H9 (cell line): ENCODE measurements at regions not wholly inside any gene's neighbourhood (a gene's known extent, or its start where the extent isn't known, plus 50 kb on each side); places are given as distances from the start of the nearest gene placed in this dataset.

Experiments
- DNase-seq: peaks from one replicate; pipeline ENCODE4 v3.0.0-alpha.2; 2017
- H2AFZ ChIP-seq: one replicate; pipeline ENCODE4 v1.6.1; 2013; ENCODE audit warnings: mild to moderate bottlenecking, low read length, control low read depth, moderate library complexity
- H2AK5ac ChIP-seq: 2 replicates; pipeline ENCODE4 v1.6.1; 2013; ENCODE audit warnings: low read length, control low read depth, mixed read lengths; ENCODE audit not compliant: insufficient read length
- H2BK120ac ChIP-seq: one replicate; pipeline ENCODE4 v1.6.1; 2013; ENCODE audit warnings: low read depth, mild to moderate bottlenecking, low read length, control low read depth, inconsistent platforms; ENCODE audit not compliant: poor library complexity, severe bottlenecking
- H2BK12ac ChIP-seq: 2 replicates; pipeline ENCODE4 v1.6.1; 2013; ENCODE audit warnings: low read length, control low read depth, mixed read lengths, low read depth; ENCODE audit not compliant: insufficient read length
- H2BK15ac ChIP-seq: 2 replicates; pipeline ENCODE4 v1.6.1; 2013; ENCODE audit warnings: low read depth, low read length, control low read depth
- H2BK20ac ChIP-seq: one replicate; pipeline ENCODE4 v1.6.1; 2013; ENCODE audit warnings: low read depth, mild to moderate bottlenecking, low read length, control low read depth, inconsistent platforms; ENCODE audit not compliant: poor library complexity, severe bottlenecking
- H2BK5ac ChIP-seq: 2 replicates; pipeline ENCODE4 v1.6.1; 2013; ENCODE audit warnings: low read length, control low read depth, mixed read lengths; ENCODE audit not compliant: insufficient read length
- H3K14ac ChIP-seq: 2 replicates; pipeline ENCODE4 v1.6.1; 2013; ENCODE audit warnings: low read length, control low read depth; ENCODE audit not compliant: insufficient read depth
- H3K18ac ChIP-seq: 2 replicates; pipeline ENCODE4 v1.6.1; 2013; ENCODE audit warnings: low read depth, mild to moderate bottlenecking, mixed read lengths, low read length, control low read depth; ENCODE audit not compliant: insufficient read length
- H3K23ac ChIP-seq: 2 replicates; pipeline ENCODE4 v1.6.1; 2013; ENCODE audit warnings: low read length, control low read depth, mixed read lengths, low read depth; ENCODE audit not compliant: insufficient read length
- H3K23me2 ChIP-seq: 2 replicates; pipeline ENCODE4 v1.6.1; 2013; ENCODE audit warnings: low read depth, mild to moderate bottlenecking, mixed read lengths, low read length, control low read depth; ENCODE audit not compliant: insufficient read length, poor library complexity, severe bottlenecking
- H3K27ac ChIP-seq: 2 replicates; pipeline ENCODE4 v1.5.1; 2013; ENCODE audit warnings: low read length, control low read depth, mixed read lengths, low read depth; ENCODE audit not compliant: insufficient read length
- H3K27me3 ChIP-seq: 2 replicates; pipeline ENCODE4 v1.6.1; 2013; ENCODE audit warnings: low read length, control low read depth, inconsistent platforms; ENCODE audit not compliant: insufficient read depth
- H3K4ac ChIP-seq: 2 replicates; pipeline ENCODE4 v1.6.1; 2013; ENCODE audit warnings: low read depth, mild to moderate bottlenecking, control low read depth, inconsistent platforms, low read length, moderate library complexity
- H3K4me1 ChIP-seq: 2 replicates; pipeline ENCODE4 v1.6.1; 2013; ENCODE audit warnings: low read length, control low read depth, inconsistent platforms; ENCODE audit not compliant: insufficient read depth
- H3K4me2 ChIP-seq: 2 replicates; pipeline ENCODE4 v1.6.1; 2013; ENCODE audit warnings: low read length, control low read depth, mixed read lengths; ENCODE audit not compliant: insufficient read length, insufficient read depth
- H3K56ac ChIP-seq: 2 replicates; pipeline ENCODE4 v1.6.1; 2013; ENCODE audit warnings: low read depth, mild to moderate bottlenecking, mixed read lengths, low read length, control low read depth; ENCODE audit not compliant: insufficient read length
- H3K79me1 ChIP-seq: 2 replicates; pipeline ENCODE4 v1.6.1; 2013; ENCODE audit warnings: low read depth, mild to moderate bottlenecking, moderate library complexity, low read length, control low read depth, inconsistent platforms; ENCODE audit not compliant: insufficient read depth, poor library complexity, severe bottlenecking
- H3K79me2 ChIP-seq: 2 replicates; pipeline ENCODE4 v1.6.1; 2013; ENCODE audit warnings: low read length, control low read depth, inconsistent platforms; ENCODE audit not compliant: insufficient read depth
- H3K9ac ChIP-seq: 2 replicates; pipeline ENCODE4 v1.6.1; 2013; ENCODE audit warnings: low read length, control low read depth, mixed read lengths; ENCODE audit not compliant: insufficient read length; ENCODE audit errors: extremely low read depth
- H3K9me3 ChIP-seq: one replicate; pipeline ENCODE4 v1.6.1; 2013; ENCODE audit warnings: low read depth, low read length, inconsistent platforms; ENCODE audit not compliant: control insufficient read depth
- H3T11ph ChIP-seq: one replicate; pipeline ENCODE4 v1.6.1; 2013; ENCODE audit warnings: mild to moderate bottlenecking, low read length, control low read depth, inconsistent platforms
- H4K20me1 ChIP-seq: one replicate; pipeline ENCODE4 v1.6.1; 2013; ENCODE audit not compliant: control insufficient read depth, insufficient read length, insufficient read depth
- H4K5ac ChIP-seq: 2 replicates; pipeline ENCODE4 v1.6.1; 2013; ENCODE audit warnings: low read depth, mild to moderate bottlenecking, mixed read lengths, low read length, control low read depth; ENCODE audit not compliant: insufficient read length
- H4K8ac ChIP-seq: replicated peaks from 2 replicates; pipeline ENCODE4 v1.6.1; 2013; ENCODE audit warnings: low read length, control low read depth, mixed read lengths, low read depth; ENCODE audit not compliant: insufficient read length
- H4K91ac ChIP-seq: 2 replicates; pipeline ENCODE4 v1.6.1; 2013; ENCODE audit warnings: low read depth, mild to moderate bottlenecking, moderate library complexity, mixed read lengths, low read length, control low read depth; ENCODE audit not compliant: insufficient read length
- H3K27ac Mint-ChIP-seq, 3 experiments: 2 replicates in 2 of 3; 3 replicates in 1 of 3; pipeline ENCODE4 v1.8.0; 2020 to 2021; ENCODE audit warnings: mixed read lengths in 3 of 3, mild to moderate bottlenecking in 1 of 3, moderate library complexity in 1 of 3
- H3K27me3 Mint-ChIP-seq: 2 replicates; pipeline ENCODE4 v1.8.0; 2021; ENCODE audit warnings: low read depth, mild to moderate bottlenecking, moderate library complexity, mixed read lengths
- H3K36me3 Mint-ChIP-seq, 3 experiments: 2 replicates in 2 of 3; 3 replicates in 1 of 3; pipeline ENCODE4 v1.8.0; 2020 to 2021; ENCODE audit warnings: low read depth in 3 of 3, mixed read lengths in 3 of 3; ENCODE audit not compliant: insufficient read depth in 1 of 3
- H3K4me1 Mint-ChIP-seq, 2 experiments: 2 replicates each; pipeline ENCODE4 v1.8.0; 2020; ENCODE audit warnings: mixed read lengths in 2 of 2
- H3K4me3 Mint-ChIP-seq, 2 experiments: 2 replicates in 1 of 2; 3 replicates in 1 of 2; pipeline ENCODE4 v1.8.0; 2020 to 2021; ENCODE audit warnings: mild to moderate bottlenecking in 2 of 2, mixed read lengths in 2 of 2, moderate library complexity in 1 of 2
- H3K9me3 Mint-ChIP-seq, 2 experiments: 2 replicates in 1 of 2; 3 replicates in 1 of 2; pipeline ENCODE4 v1.8.0; 2020; ENCODE audit warnings: mild to moderate bottlenecking in 2 of 2, mixed read lengths in 2 of 2, moderate library complexity in 1 of 2
- CTCF ChIP-seq: fragments of 200-600 bp; sonication (generic); conservative IDR thresholded peaks from 3 replicates; pipeline ENCODE4 v1.8.0; 2021; ENCODE audit warnings: antibody characterized with exemption, mild to moderate bottlenecking
- WGBS: extraction: QIAGEN DNeasy Blood & Tissue Kit; methylation state at CpG from one replicate; pipeline ENCODE4 v1.1.7; 2013; ENCODE audit warnings: missing lambda C conversion rate, low lambda C conversion rate, mixed read lengths; ENCODE audit not compliant: insufficient read length; ENCODE audit errors: extremely low coverage; 5-methylcytosine and 5-hydroxymethylcytosine counted together

GRCh38 chr14:97376310-97376709 lies 579.1 kb downstream of the VRK1 start:
- peaks cover 32% of the 10 kb centered on the region for H3K27me3 Mint-ChIP-seq
- DNase-seq: no peak
- Histone ChIP-seq H3K23me2 (no peaks in the 10 kb centered on the region), H2BK20ac (no peak overlapping the region), H2AFZ (no peak overlapping the region), H3K4me1 (peaks cover 4% of the 10 kb centered on the region; the same call in 1 of the 2 replicates), H3K27me3 (no peaks in the 10 kb centered on the region), H4K8ac (no peak overlapping the region), H4K20me1 (no peaks in the 10 kb centered on the region), H2BK120ac (no peak overlapping the region), H3K79me1 (no peaks in the 10 kb centered on the region), H4K5ac (no peak overlapping the region), H3K4ac (no peak overlapping the region), H3K23ac (no peak overlapping the region), H3K56ac (no peak overlapping the region), H3K79me2 (no peaks in the 10 kb centered on the region), H3K9ac (no peak overlapping the region), H3T11ph (no peak overlapping the region), H3K27ac (no peak overlapping the region), H2AK5ac (no peak overlapping the region), H3K18ac (no peak overlapping the region), H4K91ac (no peak overlapping the region), H3K4me2 (no peak overlapping the region), H2BK5ac (no peak overlapping the region), H2BK12ac (no peak overlapping the region), H3K9me3 (no peaks in the 10 kb centered on the region), H2BK15ac (no peak overlapping the region), H3K14ac (no peak overlapping the region)
- no peak for TF ChIP-seq CTCF
- no peak overlapping the region for H3K4me3 Mint-ChIP-seq
- no peak overlapping the region for H3K27ac Mint-ChIP-seq
- H3K4me1 Mint-ChIP-seq: peaks cover 38 to 41% of the 10 kb centered on the region in 2 experiments
- WGBS: no CpG with 5 or more reads among the region's 3 CpGs
- no peaks in the 10 kb centered on the region for H3K36me3 Mint-ChIP-seq
- H3K9me3 Mint-ChIP-seq: no peaks in the 10 kb centered on the region
